Panc1 (cell line): ENCODE measurements at regions not wholly inside any gene's neighbourhood (a gene's known extent, or its start where the extent isn't known, plus 50 kb on each side); places are given as distances from the start of the nearest gene placed in this dataset.

ENCODE experiments used
- ATAC-seq: fragments of 200-7000 bp; cut with Tn5 transposase; 2 replicates; pipeline ENCODE4 v1.9.1; 2020; ENCODE audit warnings: mild to moderate bottlenecking, moderate library complexity
- BruUV-seq: library from RNA; stranded (reverse); fragments of 400-500 nt; replicated peaks from 2 replicates; lab custom pipeline; 2021; lab: Mats Ljungman, UMichigan
- CTCF ChIA-PET: fragments of 300-600 bp; sonication (Branson Sonifier 250); formaldehyde crosslinking; loops from one replicate; lab custom pipeline; 2022; ENCODE audit warnings: antibody characterized with exemption; lab: Charles Lee
- POLR2A ChIA-PET: fragments of 300-600 bp; sonication (Branson Sonifier 250); formaldehyde crosslinking; loops from one replicate; lab custom pipeline; 2022; ENCODE audit warnings: antibody characterized with exemption; lab: Charles Lee
- DNase-seq: peaks from one replicate; pipeline ENCODE4 v3.0.0-alpha.2; 2010; ENCODE audit warnings: low read depth, low spot score
- H3K27ac ChIP-seq: 2 replicates; pipeline ENCODE4 v1.5.1; 2011; ENCODE audit warnings: mild to moderate bottlenecking, low read length, inconsistent platforms
- H3K27me3 ChIP-seq: fragments of 200-500 bp; sonication (Bioruptor generic); 2 replicates; pipeline ENCODE4 v1.6.0; 2014; ENCODE audit warnings: low read length, inconsistent platforms; ENCODE audit not compliant: control insufficient read depth, insufficient read depth
- H3K36me3 ChIP-seq: fragments of 200-500 bp; sonication (Bioruptor generic); 2 replicates; pipeline ENCODE4 v1.5.1; 2014; ENCODE audit warnings: inconsistent platforms, mild to moderate bottlenecking, low read length, moderate library complexity; ENCODE audit not compliant: control insufficient read depth, insufficient read depth
- H3K4me1 ChIP-seq: 2 replicates; pipeline ENCODE4 v1.5.1; 2011; ENCODE audit warnings: inconsistent platforms, mild to moderate bottlenecking, low read length, moderate library complexity; ENCODE audit not compliant: control insufficient read depth, insufficient read depth
- H3K4me3 ChIP-seq, 2 experiments: 2 replicates each; pipeline ENCODE4 v1.5.1; 2011 to 2012; ENCODE audit warnings: low read depth in 2 of 2, low read length in 2 of 2, mild to moderate bottlenecking in 2 of 2, inconsistent platforms in 1 of 2, moderate library complexity in 1 of 2
- H3K9me3 ChIP-seq: fragments of 200-500 bp; sonication (Bioruptor generic); 2 replicates; pipeline ENCODE4 v1.5.1; 2014; ENCODE audit warnings: low read depth, mild to moderate bottlenecking, inconsistent platforms, low read length, moderate library complexity; ENCODE audit not compliant: control insufficient read depth, insufficient read depth
- CTCF ChIP-seq: fragments of 450-650 bp; IDR thresholded peaks from 2 replicates; pipeline ENCODE4 v1.5.1; 2017; ENCODE audit warnings: mild to moderate bottlenecking
- POLR2AphosphoS5 ChIP-seq: IDR thresholded peaks from 2 replicates; pipeline ENCODE4 v1.6.1; 2012; ENCODE audit warnings: mild to moderate bottlenecking, low read depth, low read length, moderate library complexity
- REST ChIP-seq, 2 experiments: IDR thresholded peaks; 2 replicates each; pipeline ENCODE4 v1.6.1; 2011 to 2012; ENCODE audit warnings: low read depth in 2 of 2, control low read depth in 1 of 2, low read length in 1 of 2, mild to moderate bottlenecking in 1 of 2, moderate library complexity in 1 of 2; ENCODE audit not compliant: insufficient read depth in 1 of 2
- SIN3A ChIP-seq: IDR thresholded peaks from 2 replicates; pipeline ENCODE4 v1.6.1; 2012; ENCODE audit warnings: low read depth, mild to moderate bottlenecking, low read length, moderate library complexity, borderline replicate concordance; ENCODE audit not compliant: insufficient read depth
- TCF7L2 ChIP-seq: IDR thresholded peaks from 2 replicates; pipeline ENCODE4 v1.6.1; 2011; ENCODE audit warnings: mild to moderate bottlenecking, low read depth, low read length, inconsistent platforms
- in situ Hi-C: cut with HindIII; loops from 2 replicates; pipeline ENCODE4 v1.10.0; 2016; ENCODE audit warnings: low sequenced_read_pairs, low pct_unique_long_range_greater_than_20kb
- intact Hi-C: fragments of 100-400 bp; cut with micrococcal nuclease; formaldehyde crosslinking; loops from one replicate; pipeline ENCODE4 v1.10.0; 2022; ENCODE audit not compliant: unreplicated experiment

GRCh38 chr1:220954321-220955075 is 75.3 kb downstream of the HLX start:
- POLR2A ChIA-PET: no interaction called here
- no peak for TF ChIP-seq SIN3A
- TF ChIP-seq CTCF: no peak
- no peak for TF ChIP-seq REST (IDR thresholded peaks at IDR 0.05; ENCODE audit: insufficient read depth in 1 of 2, low read depth in 2 of 2, low read length in 1 of 2)
- no peak for TF ChIP-seq TCF7L2
- TF ChIP-seq POLR2AphosphoS5: no peak
- DNase-seq (no peak), ATAC-seq (no peak)
- CTCF ChIA-PET: no interaction called here
- Histone ChIP-seq H3K4me1 (no peaks in the 10 kb centered on the region), H3K36me3 (no peaks in the 10 kb centered on the region), H3K27ac (no peak overlapping the region), H3K27me3 (no peaks in the 10 kb centered on the region), H3K4me3 (no peak overlapping the region), H3K9me3 (peaks cover 8% of the 10 kb centered on the region; the same call in 1 of the 2 replicates)
- BruUV-seq: no TSS peak
- intact Hi-C loops: no loop called here
- in situ Hi-C loops: no loop called here

- intact Hi-C loops (no loop called here), in situ Hi-C loops (no loop called here)
Observed at GRCh38 chr1:220955116-220955515, 75.9 kb downstream of the HLX start.

More at GRCh38 chr1:220955116-220955515, 75.9 kb downstream of the HLX start:
- Histone ChIP-seq H3K4me1 (no peaks in the 10 kb centered on the region), H3K4me3 (no peak overlapping the region), H3K36me3 (no peaks in the 10 kb centered on the region), H3K27me3 (no peaks in the 10 kb centered on the region), H3K9me3 (peaks cover 8% of the 10 kb centered on the region; the same call in 1 of the 2 replicates), H3K27ac (no peak overlapping the region)
- TF ChIP-seq POLR2AphosphoS5 (no peak), TCF7L2 (no peak), REST (IDR thresholded peaks at IDR 0.05; ENCODE audit: insufficient read depth in 1 of 2, low read depth in 2 of 2, low read length in 1 of 2) (no peak), SIN3A (no peak)
- DNase-seq (no peak), ATAC-seq (no peak)
- no TSS peak for BruUV-seq
- CTCF ChIA-PET: interaction anchor here (0.6 kb wide), 1 partner anchor 479 kb away, joined by 3 read pairs; no protein-coding TSS in a partner anchor
- POLR2A ChIA-PET: no interaction called here
